PC-9 (cell line): ENCODE measurements at regions not wholly inside any gene's neighbourhood (a gene's known extent, or its start where the extent isn't known, plus 50 kb on each side); places are given as distances from the start of the nearest gene placed in this dataset.

Source experiments
- EZH2 ChIP-seq: fragments of 200-600 bp; sonication (generic); IDR thresholded peaks from 2 replicates; pipeline ENCODE4 v1.8.0; 2017; ENCODE audit warnings: antibody characterized with exemption, low read depth
- TF ChIP-seq, protein P1 (sequence below): fragments of 200-600 bp; sonication (generic); conservative IDR thresholded peaks from 2 replicates; pipeline ENCODE4 v1.6.1; 2017; ENCODE audit warnings: mixed run types, antibody characterized with exemption, mild to moderate bottlenecking, moderate library complexity

DNA sequence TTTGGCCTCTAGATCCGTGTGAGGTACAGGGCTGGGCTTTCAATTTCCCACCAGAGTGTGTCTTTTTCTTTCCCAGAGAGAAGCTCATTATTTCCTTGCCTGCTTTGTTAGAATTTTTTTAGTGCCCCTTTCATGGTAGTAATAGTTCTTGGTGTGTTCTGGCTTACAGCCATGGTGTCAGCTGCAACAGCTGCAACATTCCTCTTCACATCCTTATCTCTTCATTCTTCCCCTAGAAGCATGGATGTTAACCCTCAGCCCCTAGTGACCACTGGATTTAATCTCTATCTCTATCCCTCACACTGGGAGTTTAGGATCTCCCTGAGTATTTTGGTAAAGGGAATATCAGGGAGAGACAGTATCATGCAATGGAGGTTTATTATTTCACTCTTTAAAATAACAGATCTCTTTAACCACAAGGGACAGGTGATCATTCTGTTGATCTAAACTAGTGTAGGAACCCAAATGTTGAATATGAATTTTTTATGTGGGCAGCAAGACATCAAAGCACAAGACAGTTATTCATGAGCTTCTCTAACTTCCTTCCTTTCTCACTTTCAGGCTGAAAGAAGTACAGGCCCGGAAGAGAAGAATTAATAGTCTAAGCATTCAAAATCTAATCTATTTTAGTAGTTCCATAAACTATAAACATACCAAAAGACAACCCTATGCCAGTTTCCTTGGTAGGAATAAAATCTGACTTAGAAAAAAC, 160.2 kb downstream of the FAM170A start:
- TF ChIP-seq, protein P1, sequence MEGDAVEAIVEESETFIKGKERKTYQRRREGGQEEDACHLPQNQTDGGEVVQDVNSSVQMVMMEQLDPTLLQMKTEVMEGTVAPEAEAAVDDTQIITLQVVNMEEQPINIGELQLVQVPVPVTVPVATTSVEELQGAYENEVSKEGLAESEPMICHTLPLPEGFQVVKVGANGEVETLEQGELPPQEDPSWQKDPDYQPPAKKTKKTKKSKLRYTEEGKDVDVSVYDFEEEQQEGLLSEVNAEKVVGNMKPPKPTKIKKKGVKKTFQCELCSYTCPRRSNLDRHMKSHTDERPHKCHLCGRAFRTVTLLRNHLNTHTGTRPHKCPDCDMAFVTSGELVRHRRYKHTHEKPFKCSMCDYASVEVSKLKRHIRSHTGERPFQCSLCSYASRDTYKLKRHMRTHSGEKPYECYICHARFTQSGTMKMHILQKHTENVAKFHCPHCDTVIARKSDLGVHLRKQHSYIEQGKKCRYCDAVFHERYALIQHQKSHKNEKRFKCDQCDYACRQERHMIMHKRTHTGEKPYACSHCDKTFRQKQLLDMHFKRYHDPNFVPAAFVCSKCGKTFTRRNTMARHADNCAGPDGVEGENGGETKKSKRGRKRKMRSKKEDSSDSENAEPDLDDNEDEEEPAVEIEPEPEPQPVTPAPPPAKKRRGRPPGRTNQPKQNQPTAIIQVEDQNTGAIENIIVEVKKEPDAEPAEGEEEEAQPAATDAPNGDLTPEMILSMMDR: no peak
- TF ChIP-seq EZH2: no peak
